SK-N-MC (cell line): ENCODE measurements at regions not wholly inside any gene's neighbourhood (a gene's known extent, or its start where the extent isn't known, plus 50 kb on each side); places are given as distances from the start of the nearest gene placed in this dataset.

Experiments used
- EZH2 ChIP-seq: fragments of 200-600 bp; sonication (generic); IDR thresholded peaks from one replicate; pipeline ENCODE4 v1.6.1; 2017; ENCODE audit warnings: antibody characterized with exemption
- FOXP2 ChIP-seq: optimal IDR thresholded peaks from 2 replicates; pipeline ENCODE3; 2011; ENCODE audit warnings: mild to moderate bottlenecking, moderate library complexity; ENCODE audit not compliant: insufficient read depth; ENCODE audit errors: extremely low read length, control extremely low read depth
- POLR2AphosphoS5 ChIP-seq: IDR thresholded peaks from 2 replicates; pipeline ENCODE4 v1.6.1; 2012; ENCODE audit warnings: mild to moderate bottlenecking, low read depth, low read length, borderline replicate concordance

DNA sequence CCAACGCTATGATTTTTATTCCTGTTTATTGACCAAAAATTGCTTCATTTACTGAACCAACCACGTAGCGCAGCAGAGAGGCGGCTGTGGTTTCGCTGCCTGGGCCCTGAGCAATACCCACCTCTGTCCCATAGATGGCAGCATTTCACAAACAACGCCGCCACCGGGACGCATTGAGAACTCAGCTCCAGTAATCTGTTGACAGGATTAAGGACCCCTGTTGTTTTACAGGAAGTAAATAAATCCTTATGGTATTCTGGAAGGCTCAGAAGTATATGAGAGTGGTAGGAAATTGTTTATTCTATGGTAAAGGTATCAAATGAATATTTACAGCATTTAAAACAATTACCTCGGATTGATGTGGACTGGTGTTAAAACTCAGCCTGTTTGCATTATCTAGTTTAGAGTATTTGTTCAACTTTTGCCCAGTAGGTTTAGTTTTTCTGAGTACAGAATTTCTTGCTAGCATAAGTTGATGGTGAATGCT lies 547.9 kb upstream of the SLC35B3 start:
- TF ChIP-seq EZH2 (no peak), POLR2AphosphoS5 (peak; percentile 23; the same call in 1 of the 2 replicates), FOXP2 (peak; percentile 100)
